ENCODE measurements at regions not wholly inside any gene's neighbourhood (a gene's known extent, or its start where the extent isn't known, plus 50 kb on each side); places are given as distances from the start of the nearest gene placed in this dataset.
A peak's percentile ranks its signal among the peaks of the same experiment; 100 is the strongest.

- no peak for DNase-seq (ENCODE audit: low read depth)
Measured at GRCh38 chr10:105383978-105384377, 742.9 kb downstream of the SORCS3 start.

GRCh38 chr10:105370692-105371091 is 729.6 kb downstream of the SORCS3 start:
- no peak for DNase-seq (ENCODE audit: low read depth)

- peak; percentile 12 for DNase-seq (ENCODE audit: low read depth)
Measured at GRCh38 chr10:105359708-105360107, 718.6 kb downstream of the SORCS3 start.

GRCh38 chr10:105358911-105359310 is 717.8 kb downstream of the SORCS3 start:
- peak; percentile 80 for DNase-seq (ENCODE audit: low read depth)

GRCh38 chr10:105356626-105357025 is 715.5 kb downstream of the SORCS3 start:
- no peak for DNase-seq (ENCODE audit: low read depth)

- DNase-seq (ENCODE audit: low read depth): no peak
Measured at GRCh38 chr10:105354010-105354409, 712.9 kb downstream of the SORCS3 start.

GRCh38 chr10:105352827-105353226 is 711.7 kb downstream of the SORCS3 start:
- no peak for DNase-seq (ENCODE audit: low read depth)

- no peak for DNase-seq (ENCODE audit: low read depth)
Measured at GRCh38 chr10:105352281-105352680, 711.2 kb downstream of the SORCS3 start.

GRCh38 chr10:105351187-105351586 is 710.1 kb downstream of the SORCS3 start:
- no peak for DNase-seq (ENCODE audit: low read depth)

- DNase-seq (ENCODE audit: low read depth): no peak
Measured at GRCh38 chr10:105347487-105347886, 706.4 kb downstream of the SORCS3 start.

- no peak for DNase-seq (ENCODE audit: low read depth)
Measured at GRCh38 chr10:105342606-105343005, 701.5 kb downstream of the SORCS3 start.

GRCh38 chr10:105339669-105340068 is 698.6 kb downstream of the SORCS3 start:
- no peak for DNase-seq (ENCODE audit: low read depth)

- peak; percentile 18 for DNase-seq (ENCODE audit: low read depth)
Measured at GRCh38 chr10:105328503-105329133, 687.5 kb downstream of the SORCS3 start.

Data from renal cortical epithelial cell (primary cell).